T-cell (primary cell): ENCODE measurements at regions not wholly inside any gene's neighbourhood (a gene's known extent, or its start where the extent isn't known, plus 50 kb on each side); places are given as distances from the start of the nearest gene placed in this dataset.

Source experiments
- ATAC-seq, 4 experiments: fragments of 200-7000 bp in 3 of 4; fragments of 150-1000 bp in 1 of 4; cut with Tn5 transposase; replicated peaks in 1 of 4; 1 replicate in 3 of 4; 2 replicates in 1 of 4; pipeline ENCODE4 v1.10.0; 2021; ENCODE audit warnings: moderate library complexity in 3 of 4, mild to moderate bottlenecking in 2 of 4, moderate number of reproducible peaks in 1 of 4
- CTCF ChIA-PET, 2 donors: fragments of 300-600 bp; sonication (Branson Sonifier 250); formaldehyde crosslinking; loops; one replicate each; lab custom pipeline; 2022; ENCODE audit warnings: antibody characterized with exemption in 2 of 2; lab: Charles Lee
- POLR2A ChIA-PET, 2 donors: fragments of 300-600 bp; sonication (Branson Sonifier 250); formaldehyde crosslinking; loops; one replicate each; lab custom pipeline; 2022; ENCODE audit warnings: antibody characterized with exemption in 2 of 2; lab: Charles Lee
- DNase-seq, 35 experiments: peaks; one replicate each; pipeline versions ENCODE4 v3.0.0 to v3.0.0-alpha.2; 2013 to 2023
- H3K27ac ChIP-seq: one replicate; pipeline ENCODE4 v1.5.1; 2013; ENCODE audit warnings: low read length
- H3K27me3 ChIP-seq, 2 experiments: replicated peaks in 1 of 2; 1 replicate in 1 of 2; 2 replicates in 1 of 2; pipeline versions ENCODE4 v1.6.1 to v1.7.0; 2013; ENCODE audit warnings: low read length in 1 of 2, mixed read lengths in 1 of 2; ENCODE audit not compliant: control insufficient read depth in 2 of 2, insufficient read depth in 2 of 2; ENCODE audit errors: extremely low read depth in 1 of 2
- H3K36me3 ChIP-seq, 2 donors: 1 replicate in 1 of 2; 2 replicates in 1 of 2; pipeline versions ENCODE4 v1.6.1 to v1.7.0; 2013; ENCODE audit warnings: low read length in 1 of 2; ENCODE audit not compliant: control insufficient read depth in 2 of 2, insufficient read depth in 1 of 2; ENCODE audit errors: extremely low read depth in 1 of 2
- H3K4me1 ChIP-seq, 2 experiments: 1 replicate in 1 of 2; 2 replicates in 1 of 2; pipeline versions ENCODE4 v1.6.1 to v1.7.0; 2013; ENCODE audit warnings: low read length in 2 of 2, mixed read lengths in 1 of 2; ENCODE audit not compliant: insufficient read depth in 2 of 2, control insufficient read depth in 1 of 2; ENCODE audit errors: extremely low read depth in 1 of 2
- H3K4me3 ChIP-seq, 2 donors: 1 replicate in 1 of 2; 2 replicates in 1 of 2; pipeline versions ENCODE4 v1.5.1 to v1.7.0; 2013; ENCODE audit warnings: mild to moderate bottlenecking in 2 of 2, low read length in 1 of 2, moderate library complexity in 1 of 2; ENCODE audit not compliant: control insufficient read depth in 1 of 2; ENCODE audit errors: extremely low read depth in 1 of 2
- H3K9me3 ChIP-seq: 2 replicates; pipeline ENCODE4 v1.7.0; 2013
- H3K27ac Mint-ChIP-seq, 2 donors: one replicate each; pipeline ENCODE4 v1.8.0; 2020 to 2021; ENCODE audit warnings: mild to moderate bottlenecking in 2 of 2, mixed read lengths in 2 of 2
- H3K27me3 Mint-ChIP-seq, 2 donors: one replicate each; pipeline ENCODE4 v1.8.0; 2021 to 2022; ENCODE audit warnings: mixed read lengths in 2 of 2
- H3K36me3 Mint-ChIP-seq: one replicate; pipeline ENCODE4 v1.8.0; 2021; ENCODE audit warnings: mixed read lengths
- H3K4me1 Mint-ChIP-seq, 3 donors: one replicate each; pipeline ENCODE4 v1.8.0; 2020 to 2022; ENCODE audit warnings: mixed read lengths in 3 of 3, mild to moderate bottlenecking in 1 of 3
- H3K4me3 Mint-ChIP-seq, 3 donors: one replicate each; pipeline ENCODE4 v1.8.0; 2020 to 2022; ENCODE audit warnings: mild to moderate bottlenecking in 3 of 3, mixed read lengths in 3 of 3, moderate library complexity in 3 of 3
- H3K9me3 Mint-ChIP-seq, 3 donors: one replicate each; pipeline ENCODE4 v1.8.0; 2020 to 2022; ENCODE audit warnings: mixed read lengths in 3 of 3
- WGBS: methylation state at CpG from one replicate; pipeline ENCODE4 v1.1.5; 2013; ENCODE audit warnings: missing lambda C conversion rate; ENCODE audit not compliant: insufficient coverage; 5-methylcytosine and 5-hydroxymethylcytosine counted together

DNA sequence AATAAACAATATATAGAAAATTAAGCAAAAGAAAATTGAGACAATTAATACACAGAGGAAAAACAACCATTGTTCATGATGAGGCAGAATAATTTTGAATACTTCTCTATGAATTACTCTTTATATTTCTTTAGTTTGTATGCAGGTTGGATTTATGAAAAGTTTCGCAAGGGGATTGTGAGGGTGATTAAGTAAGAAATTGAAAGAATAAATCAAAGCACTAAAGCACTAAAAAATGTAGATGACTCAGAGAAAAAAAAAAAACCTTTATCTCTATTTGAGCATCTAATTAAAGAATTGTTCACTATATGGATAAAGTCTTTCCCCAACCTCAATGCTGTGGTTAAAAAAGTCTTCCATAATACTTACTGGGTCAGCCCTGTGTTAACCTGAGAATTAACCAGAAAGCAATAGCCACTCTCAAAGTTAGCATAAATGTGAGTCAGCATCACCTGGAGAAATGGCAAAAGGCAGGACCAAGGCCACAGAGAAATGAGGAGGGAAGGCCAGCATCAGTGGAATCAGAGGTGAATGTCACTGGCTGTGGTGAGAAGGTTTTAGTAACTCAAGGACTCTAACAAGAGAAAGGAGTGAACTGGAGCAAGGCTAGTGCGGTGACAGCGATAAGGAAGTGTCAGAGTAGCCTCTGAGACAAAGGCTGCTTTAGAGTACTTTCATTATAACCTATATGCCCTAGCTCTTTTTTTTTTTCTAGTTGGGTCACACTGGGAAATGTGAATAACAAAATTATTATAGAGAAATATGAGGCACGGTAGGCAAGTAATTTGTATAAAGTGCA is 310.4 kb downstream of the KCNC2 start:
- H3K27me3 Mint-ChIP-seq, result no peaks in the 10 kb centered on the region

GRCh38 chr12:74900232-74900631 is 309.4 kb downstream of the KCNC2 start:
- Mint-ChIP-seq H3K9me3 (no peaks in the 10 kb centered on the region), H3K36me3 (no peaks in the 10 kb centered on the region), H3K27me3 (no peaks in the 10 kb centered on the region), H3K27ac (peak overlapping the region; percentile 41 to 51), H3K4me3 (no peak overlapping the region), H3K4me1 (peaks cover 25 to 39% (median 32%) of the 10 kb centered on the region in 3 donors)
- DNase-seq (peak in 4 of 35 experiments; percentile 6 to 57 (median 10)), ATAC-seq (peak in 2 of 4 experiments; percentile 64 to 94)
- Histone ChIP-seq H3K36me3 (no peaks in the 10 kb centered on the region), H3K27me3 (no peaks in the 10 kb centered on the region), H3K4me3 (no peak overlapping the region), H3K4me1 (peaks cover 0 to 17% of the 10 kb centered on the region in 2 experiments), H3K9me3 (no peaks in the 10 kb centered on the region), H3K27ac (peak overlapping the region; percentile 6)
- ChIA-PET CTCF (interaction anchor here in 1 of 2 donors (0.9 kb wide), 1 partner anchor 81 kb away, joined by 3 read pairs; no protein-coding TSS in a partner anchor), POLR2A (interaction anchor here in 1 of 2 donors (0.9 kb wide), 1 partner anchor 93 kb away, joined by 5 read pairs; no protein-coding TSS in a partner anchor)
- no CpG with 5 or more reads among the region's 4 CpGs for WGBS

More for the DNA sequence above, 310.4 kb downstream of the KCNC2 start:
- ChIA-PET POLR2A (interaction anchor here in 1 of 2 donors (0.9 kb wide), 1 partner anchor 94 kb away, joined by 5 read pairs; no protein-coding TSS in a partner anchor), CTCF (interaction anchor here in 1 of 2 donors (0.9 kb wide), 1 partner anchor 82 kb away, joined by 3 read pairs; no protein-coding TSS in a partner anchor)
- WGBS, result no CpG with 5 or more reads among the region's 4 CpGs
- no peaks in the 10 kb centered on the region for H3K27me3 ChIP-seq
- no peak overlapping the region for H3K4me3 ChIP-seq
- H3K36me3 ChIP-seq, result no peaks in the 10 kb centered on the region
- DNase-seq (peak in 1 of 35 experiments; percentile 2), ATAC-seq (no peak)
- Mint-ChIP-seq H3K9me3 (no peaks in the 10 kb centered on the region), H3K4me3 (peak overlapping the region in 1 of 3 donors; percentile 4), H3K4me1 (peaks cover 25 to 39% (median 32%) of the 10 kb centered on the region in 3 donors), H3K27ac (peak overlapping the region; percentile 40 to 55), H3K36me3 (no peaks in the 10 kb centered on the region)
- peak overlapping the region; percentile 6 for H3K27ac ChIP-seq
- H3K4me1 ChIP-seq, result peaks cover 0 to 17% of the 10 kb centered on the region in 2 experiments
- no peaks in the 10 kb centered on the region for H3K9me3 ChIP-seq

- Mint-ChIP-seq H3K9me3 (no peaks in the 10 kb centered on the region), H3K4me3 (no peak overlapping the region), H3K4me1 (peaks cover 21 to 27% (median 23%) of the 10 kb centered on the region in 3 donors), H3K27ac (no peak overlapping the region), H3K27me3 (no peaks in the 10 kb centered on the region), H3K36me3 (no peaks in the 10 kb centered on the region)
- ChIA-PET CTCF (interaction anchor here in 1 of 2 donors (0.6 kb wide), 1 partner anchor 79 kb away, joined by 3 read pairs; no protein-coding TSS in a partner anchor), POLR2A (no interaction called here)
- peaks cover 0 to 15% of the 10 kb centered on the region in 2 experiments for H3K4me1 ChIP-seq
- no peaks in the 10 kb centered on the region for H3K36me3 ChIP-seq
- H3K27me3 ChIP-seq, result no peaks in the 10 kb centered on the region
- H3K9me3 ChIP-seq, result no peaks in the 10 kb centered on the region
- peak in 1 of 35 experiments; percentile 4 for DNase-seq
- H3K27ac ChIP-seq, result no peak overlapping the region
- ATAC-seq, result no peak
- no CpG with 5 or more reads among the region's 1 CpG for WGBS
- no peak overlapping the region for H3K4me3 ChIP-seq
Measured at GRCh38 chr12:74903522-74903921, 306.1 kb downstream of the KCNC2 start.

DNA sequence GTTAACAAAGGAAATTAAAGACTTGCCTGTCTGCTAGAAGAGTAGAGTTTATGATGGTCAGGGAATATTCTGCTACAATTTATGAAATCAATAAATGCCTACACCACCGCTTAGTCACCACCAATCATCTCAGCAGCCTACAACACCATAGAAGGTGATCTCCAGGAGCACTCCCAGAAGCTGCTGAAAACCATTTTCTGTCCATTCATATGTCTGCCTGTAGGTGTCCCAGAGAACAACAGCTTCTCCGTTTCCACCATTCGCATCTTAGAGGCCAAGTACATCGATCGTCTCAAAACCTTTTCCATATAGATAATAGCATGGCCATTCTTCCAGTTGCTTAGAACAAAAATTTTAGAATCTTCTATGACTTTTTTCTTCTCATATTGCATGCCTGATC is 303.4 kb downstream of the KCNC2 start:
- Histone ChIP-seq H3K27ac (no peak overlapping the region), H3K36me3 (no peaks in the 10 kb centered on the region), H3K27me3 (no peaks in the 10 kb centered on the region), H3K9me3 (no peaks in the 10 kb centered on the region), H3K4me3 (no peak overlapping the region), H3K4me1 (no peaks in the 10 kb centered on the region)
- 93% methylated on average over 5 of the region's 5 CpGs for WGBS
- Mint-ChIP-seq H3K27ac (no peak overlapping the region), H3K9me3 (no peaks in the 10 kb centered on the region), H3K4me1 (peaks cover 0 to 6% (median 4%) of the 10 kb centered on the region in 3 donors), H3K36me3 (no peaks in the 10 kb centered on the region), H3K4me3 (no peak overlapping the region), H3K27me3 (no peaks in the 10 kb centered on the region)
- ChIA-PET POLR2A (no interaction called here), CTCF (no interaction called here)
- no peak for ATAC-seq
- DNase-seq, result peak in 1 of 35 experiments; percentile 1

DNA sequence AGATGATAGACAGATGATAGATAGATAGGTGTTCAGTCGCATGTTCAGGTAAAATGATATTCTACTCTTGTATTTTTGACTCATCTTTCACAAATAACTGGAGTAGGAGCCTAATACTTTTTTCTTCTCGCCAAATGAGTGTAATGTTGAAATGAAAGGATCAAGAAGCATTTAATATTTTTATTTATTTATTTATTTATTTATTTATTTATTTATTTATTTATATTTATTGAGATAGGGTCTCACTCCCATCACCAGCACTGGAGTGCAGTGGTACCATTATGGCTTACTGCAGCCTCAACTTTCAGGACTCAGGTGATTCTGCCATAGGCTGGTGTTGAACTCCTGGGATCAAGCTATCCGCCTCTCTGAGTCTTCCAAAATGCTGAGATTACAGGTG is 298.8 kb downstream of the KCNC2 start:
- CTCF ChIA-PET, result no interaction called here
- no peaks in the 10 kb centered on the region for H3K27me3 ChIP-seq
- Mint-ChIP-seq H3K36me3 (no peaks in the 10 kb centered on the region), H3K9me3 (no peaks in the 10 kb centered on the region), H3K4me3 (no peak overlapping the region), H3K27ac (no peak overlapping the region), H3K4me1 (no peaks in the 10 kb centered on the region), H3K27me3 (no peaks in the 10 kb centered on the region)
- POLR2A ChIA-PET, result no interaction called here
- DNase-seq, result no peak
- H3K9me3 ChIP-seq, result no peaks in the 10 kb centered on the region
- no peaks in the 10 kb centered on the region for H3K36me3 ChIP-seq
- no peak overlapping the region for H3K27ac ChIP-seq
- no peak for ATAC-seq
- H3K4me1 ChIP-seq, result no peaks in the 10 kb centered on the region
- WGBS, result no CpG with 5 or more reads among the region's 3 CpGs
- no peak overlapping the region for H3K4me3 ChIP-seq

DNA sequence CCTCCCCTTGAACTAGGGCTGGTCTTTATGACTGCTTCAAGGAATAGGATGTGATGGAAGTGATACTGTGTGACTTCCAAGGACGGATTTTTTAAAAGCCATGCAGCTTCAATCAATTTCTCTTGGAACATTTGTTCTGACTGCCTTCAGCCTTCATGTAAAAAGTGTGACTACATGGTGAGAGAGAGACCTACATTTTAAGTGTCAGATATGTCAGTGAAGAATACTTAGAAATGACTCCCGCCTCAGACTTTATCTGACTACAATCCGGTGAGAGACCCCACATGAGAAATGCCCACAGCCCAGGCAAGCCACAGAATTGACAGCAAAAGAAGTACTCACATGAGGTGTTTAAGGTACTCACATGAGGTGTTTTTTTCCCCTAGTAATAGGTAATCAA is 295.3 kb downstream of the KCNC2 start:
- Histone ChIP-seq H3K9me3 (no peaks in the 10 kb centered on the region), H3K27ac (no peak overlapping the region), H3K4me1 (no peaks in the 10 kb centered on the region), H3K36me3 (no peaks in the 10 kb centered on the region), H3K4me3 (no peak overlapping the region), H3K27me3 (no peaks in the 10 kb centered on the region)
- ATAC-seq, result no peak
- H3K27ac Mint-ChIP-seq, result no peak overlapping the region
- 83% methylated on average over 1 of the region's 3 CpGs for WGBS
- H3K36me3 Mint-ChIP-seq, result no peaks in the 10 kb centered on the region
- no peaks in the 10 kb centered on the region for H3K27me3 Mint-ChIP-seq
- CTCF ChIA-PET, result no interaction called here
- POLR2A ChIA-PET, result no interaction called here
- H3K9me3 Mint-ChIP-seq, result no peaks in the 10 kb centered on the region
- no peak overlapping the region for H3K4me3 Mint-ChIP-seq
- no peak for DNase-seq
- no peaks in the 10 kb centered on the region for H3K4me1 Mint-ChIP-seq
